Gastroesophageal sphincter (tissue), 3 donors: ENCODE measurements at regions not wholly inside any gene's neighbourhood (a gene's known extent, or its start where the extent isn't known, plus 50 kb on each side); places are given as distances from the start of the nearest gene placed in this dataset.

ENCODE experiments used
- CTCF ChIP-seq, 4 experiments: fragments of 200-600 bp in 2 of 4; fragments of 450-650 bp in 2 of 4; sonication (generic) in 1 of 4; IDR thresholded peaks; one replicate each; pipeline ENCODE4 v1.5.1; 2017 to 2019; ENCODE audit warnings: antibody characterized with exemption in 4 of 4, mild to moderate bottlenecking in 2 of 4, moderate library complexity in 2 of 4
- EP300 ChIP-seq: sonication (generic); formaldehyde crosslinking; IDR thresholded peaks from one replicate; pipeline ENCODE4 v1.6.1; 2017; ENCODE audit warnings: antibody characterized with exemption, mild to moderate bottlenecking
- POLR2A ChIP-seq, 2 donors: fragments of 450-650 bp; IDR thresholded peaks; one replicate each; pipeline ENCODE4 v1.6.1; 2017; ENCODE audit warnings: antibody characterized with exemption in 2 of 2, mild to moderate bottlenecking in 2 of 2, moderate library complexity in 1 of 2
- POLR2AphosphoS5 ChIP-seq: sonication (generic); formaldehyde crosslinking; IDR thresholded peaks from one replicate; pipeline ENCODE4 v1.6.1; 2017; ENCODE audit warnings: antibody characterized with exemption

GRCh38 chr2:204367466-204367865 is 177.8 kb upstream of the PARD3B start:
- no peak for TF ChIP-seq CTCF (IDR thresholded peaks at IDR 0.05)
- no peak for TF ChIP-seq EP300
- no peak for TF ChIP-seq POLR2A (IDR thresholded peaks at IDR 0.05)
- no peak for TF ChIP-seq POLR2AphosphoS5
